ENCODE measurements at regions not wholly inside any gene's neighbourhood (a gene's known extent, or its start where the extent isn't known, plus 50 kb on each side); places are given as distances from the start of the nearest gene placed in this dataset.

GRCh38 chr3:43214616-43215015, 71.7 kb upstream of the SNRK start:
- TF ChIP-seq, protein P1, sequence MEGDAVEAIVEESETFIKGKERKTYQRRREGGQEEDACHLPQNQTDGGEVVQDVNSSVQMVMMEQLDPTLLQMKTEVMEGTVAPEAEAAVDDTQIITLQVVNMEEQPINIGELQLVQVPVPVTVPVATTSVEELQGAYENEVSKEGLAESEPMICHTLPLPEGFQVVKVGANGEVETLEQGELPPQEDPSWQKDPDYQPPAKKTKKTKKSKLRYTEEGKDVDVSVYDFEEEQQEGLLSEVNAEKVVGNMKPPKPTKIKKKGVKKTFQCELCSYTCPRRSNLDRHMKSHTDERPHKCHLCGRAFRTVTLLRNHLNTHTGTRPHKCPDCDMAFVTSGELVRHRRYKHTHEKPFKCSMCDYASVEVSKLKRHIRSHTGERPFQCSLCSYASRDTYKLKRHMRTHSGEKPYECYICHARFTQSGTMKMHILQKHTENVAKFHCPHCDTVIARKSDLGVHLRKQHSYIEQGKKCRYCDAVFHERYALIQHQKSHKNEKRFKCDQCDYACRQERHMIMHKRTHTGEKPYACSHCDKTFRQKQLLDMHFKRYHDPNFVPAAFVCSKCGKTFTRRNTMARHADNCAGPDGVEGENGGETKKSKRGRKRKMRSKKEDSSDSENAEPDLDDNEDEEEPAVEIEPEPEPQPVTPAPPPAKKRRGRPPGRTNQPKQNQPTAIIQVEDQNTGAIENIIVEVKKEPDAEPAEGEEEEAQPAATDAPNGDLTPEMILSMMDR (IDR thresholded peaks at IDR 0.05), result no peak
- Histone ChIP-seq H3K9me3 (no peaks in the 10 kb centered on the region), H3K27ac (no peak overlapping the region), H3K4me3 (ENCODE audit: low read depth in 1 of 2, low read length in 1 of 2) (no peak overlapping the region), H3K27me3 (no peaks in the 10 kb centered on the region), H3K36me3 (no peaks in the 10 kb centered on the region), H3K4me1 (ENCODE audit: control insufficient read depth in 1 of 2, insufficient read depth in 1 of 2, low read depth in 1 of 2, low read length in 1 of 2) (peaks cover 9% of the 10 kb centered on the region in 2 experiments)

DNA sequence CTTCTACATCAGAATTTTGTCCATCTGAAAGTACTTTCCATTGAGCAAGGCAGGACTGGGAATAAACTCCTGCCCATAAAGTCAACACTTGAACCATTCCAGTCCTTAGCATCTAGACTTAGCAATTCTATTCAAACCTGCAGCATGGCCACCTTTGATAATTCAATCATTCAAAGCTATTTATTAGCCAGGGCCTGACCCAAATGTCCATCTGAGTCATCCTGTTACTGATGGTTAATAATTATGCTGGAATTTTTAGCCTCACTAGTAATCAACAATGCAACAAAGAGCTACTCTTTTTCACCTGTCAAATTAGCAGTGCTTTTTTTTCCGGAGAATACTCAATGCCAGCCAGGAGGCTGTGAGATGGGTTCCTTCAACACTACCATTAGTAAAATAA, 72.7 kb upstream of the SNRK start:
- Histone ChIP-seq H3K27ac (no peak overlapping the region), H3K4me3 (ENCODE audit: low read depth in 1 of 2, low read length in 1 of 2) (no peak overlapping the region)

GRCh38 chr3:43212914-43213611, 73.3 kb upstream of the SNRK start:
- no peaks in the 10 kb centered on the region for H3K36me3 ChIP-seq
- H3K27me3 ChIP-seq, result no peaks in the 10 kb centered on the region
- H3K4me3 ChIP-seq (ENCODE audit: low read depth in 1 of 2, low read length in 1 of 2), result no peak overlapping the region

More for the DNA sequence above, 72.7 kb upstream of the SNRK start:
- Histone ChIP-seq H3K9me3 (no peaks in the 10 kb centered on the region), H3K36me3 (no peaks in the 10 kb centered on the region), H3K27me3 (no peaks in the 10 kb centered on the region), H3K4me1 (ENCODE audit: control insufficient read depth in 1 of 2, insufficient read depth in 1 of 2, low read depth in 1 of 2, low read length in 1 of 2) (peaks cover 9% of the 10 kb centered on the region in 2 experiments)
- TF ChIP-seq, protein P1 (IDR thresholded peaks at IDR 0.05), result no peak

DNA sequence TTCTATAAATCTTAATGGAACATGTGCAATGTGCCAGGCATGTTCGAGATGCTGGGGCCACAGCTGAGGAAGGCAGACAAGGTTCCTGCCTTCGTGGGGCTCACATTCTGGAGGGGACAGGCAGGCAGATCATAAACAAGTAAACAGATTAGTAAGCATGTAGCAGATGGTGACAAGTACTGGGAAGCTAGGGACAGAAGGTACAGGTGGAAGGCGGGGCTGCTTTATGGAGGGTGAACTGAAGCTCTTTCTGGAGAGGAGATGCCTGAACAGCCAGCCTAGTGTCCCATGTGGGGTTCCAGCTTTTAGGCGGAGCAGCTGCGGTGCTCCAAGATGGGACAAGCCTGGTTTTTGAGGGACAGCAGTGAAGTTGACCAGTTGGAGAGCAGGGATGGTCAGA, 74.7 kb upstream of the SNRK start:
- TF ChIP-seq, protein P1 (IDR thresholded peaks at IDR 0.05), result no peak
- H3K27ac ChIP-seq, result no peak overlapping the region
- no peaks in the 10 kb centered on the region for H3K27me3 ChIP-seq
- no peak overlapping the region for H3K4me3 ChIP-seq (ENCODE audit: low read depth in 1 of 2, low read length in 1 of 2)
- H3K36me3 ChIP-seq, result no peaks in the 10 kb centered on the region
- no peaks in the 10 kb centered on the region for H3K4me1 ChIP-seq (ENCODE audit: control insufficient read depth in 1 of 2, insufficient read depth in 1 of 2, low read depth in 1 of 2, low read length in 1 of 2)
- H3K9me3 ChIP-seq, result no peaks in the 10 kb centered on the region

More at GRCh38 chr3:43212914-43213611, 73.3 kb upstream of the SNRK start:
- TF ChIP-seq, protein P1 (IDR thresholded peaks at IDR 0.05), result no peak
- Histone ChIP-seq H3K27ac (no peak overlapping the region), H3K9me3 (no peaks in the 10 kb centered on the region), H3K4me1 (ENCODE audit: control insufficient read depth in 1 of 2, insufficient read depth in 1 of 2, low read depth in 1 of 2, low read length in 1 of 2) (peaks cover 9% of the 10 kb centered on the region in 2 experiments)

GRCh38 chr3:43210049-43211027, 76.0 kb upstream of the SNRK start:
- TF ChIP-seq, protein P1 (IDR thresholded peaks at IDR 0.05), result no peak
- Histone ChIP-seq H3K27ac (no peak overlapping the region), H3K27me3 (no peaks in the 10 kb centered on the region), H3K9me3 (no peaks in the 10 kb centered on the region), H3K4me3 (ENCODE audit: low read depth in 1 of 2, low read length in 1 of 2) (no peak overlapping the region), H3K36me3 (no peaks in the 10 kb centered on the region), H3K4me1 (ENCODE audit: control insufficient read depth in 1 of 2, insufficient read depth in 1 of 2, low read depth in 1 of 2, low read length in 1 of 2) (no peaks in the 10 kb centered on the region)

All from neutrophil (primary cell).